Neutrophil (primary cell): ENCODE measurements at regions not wholly inside any gene's neighbourhood (a gene's known extent, or its start where the extent isn't known, plus 50 kb on each side); places are given as distances from the start of the nearest gene placed in this dataset.

Source experiments
- H3K27ac ChIP-seq: fragments of 200-600 bp; sonication (generic); 2 replicates; pipeline ENCODE4 v1.5.1; 2016; ENCODE audit warnings: mild to moderate bottlenecking, moderate library complexity
- H3K27me3 ChIP-seq: fragments of 200-600 bp; sonication (generic); 2 replicates; pipeline ENCODE4 v1.6.0; 2016; ENCODE audit warnings: mild to moderate bottlenecking
- H3K36me3 ChIP-seq: fragments of 200-600 bp; sonication (generic); 2 replicates; pipeline ENCODE4 v1.5.1; 2017
- H3K4me1 ChIP-seq, 2 experiments: fragments of 200-600 bp in 1 of 2; sonication (generic) in 1 of 2; 1 replicate in 1 of 2; 2 replicates in 1 of 2; pipeline versions ENCODE4 v1.5.1 to v1.6.1; 2013 to 2016; ENCODE audit warnings: low read depth in 1 of 2, low read length in 1 of 2, mild to moderate bottlenecking in 1 of 2, moderate library complexity in 1 of 2; ENCODE audit not compliant: control insufficient read depth in 1 of 2, insufficient read depth in 1 of 2
- H3K4me3 ChIP-seq, 2 experiments: fragments of 200-600 bp in 1 of 2; sonication (generic) in 1 of 2; 1 replicate in 1 of 2; 2 replicates in 1 of 2; pipeline ENCODE4 v1.5.1; 2013 to 2016; ENCODE audit warnings: low read depth in 1 of 2, low read length in 1 of 2, mild to moderate bottlenecking in 1 of 2, moderate library complexity in 1 of 2
- H3K9me3 ChIP-seq: fragments of 200-600 bp; sonication (generic); 2 replicates; pipeline ENCODE4 v1.5.1; 2016
- TF ChIP-seq, protein P1 (sequence below): fragments of 200-600 bp; sonication (generic); IDR thresholded peaks from 2 replicates; pipeline ENCODE4 v1.5.1; 2016; ENCODE audit warnings: antibody characterized with exemption

DNA sequence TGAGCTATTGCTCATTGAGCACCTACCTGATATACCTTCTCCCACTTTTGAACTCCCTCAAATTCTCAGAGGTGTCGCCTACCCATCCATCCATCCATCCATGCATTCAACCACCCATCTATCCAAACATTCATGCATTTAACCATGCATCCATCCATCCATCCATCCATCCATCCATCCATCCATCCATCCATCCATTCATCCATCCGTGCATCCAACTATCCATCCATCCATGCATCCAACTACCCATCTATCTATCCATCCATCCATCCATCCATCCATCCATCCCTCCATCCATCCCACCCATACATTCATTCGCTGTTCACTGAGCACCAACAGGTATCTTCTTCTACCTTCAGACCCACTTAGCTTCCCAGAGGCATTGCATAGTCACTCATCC is 342.8 kb downstream of the CTTN start:
- Histone ChIP-seq H3K27ac (no peak overlapping the region), H3K9me3 (no peaks in the 10 kb centered on the region), H3K4me3 (no peak overlapping the region), H3K36me3 (no peaks in the 10 kb centered on the region), H3K27me3 (peaks cover 8% of the 10 kb centered on the region), H3K4me1 (no peaks in the 10 kb centered on the region)
- TF ChIP-seq, protein P1, sequence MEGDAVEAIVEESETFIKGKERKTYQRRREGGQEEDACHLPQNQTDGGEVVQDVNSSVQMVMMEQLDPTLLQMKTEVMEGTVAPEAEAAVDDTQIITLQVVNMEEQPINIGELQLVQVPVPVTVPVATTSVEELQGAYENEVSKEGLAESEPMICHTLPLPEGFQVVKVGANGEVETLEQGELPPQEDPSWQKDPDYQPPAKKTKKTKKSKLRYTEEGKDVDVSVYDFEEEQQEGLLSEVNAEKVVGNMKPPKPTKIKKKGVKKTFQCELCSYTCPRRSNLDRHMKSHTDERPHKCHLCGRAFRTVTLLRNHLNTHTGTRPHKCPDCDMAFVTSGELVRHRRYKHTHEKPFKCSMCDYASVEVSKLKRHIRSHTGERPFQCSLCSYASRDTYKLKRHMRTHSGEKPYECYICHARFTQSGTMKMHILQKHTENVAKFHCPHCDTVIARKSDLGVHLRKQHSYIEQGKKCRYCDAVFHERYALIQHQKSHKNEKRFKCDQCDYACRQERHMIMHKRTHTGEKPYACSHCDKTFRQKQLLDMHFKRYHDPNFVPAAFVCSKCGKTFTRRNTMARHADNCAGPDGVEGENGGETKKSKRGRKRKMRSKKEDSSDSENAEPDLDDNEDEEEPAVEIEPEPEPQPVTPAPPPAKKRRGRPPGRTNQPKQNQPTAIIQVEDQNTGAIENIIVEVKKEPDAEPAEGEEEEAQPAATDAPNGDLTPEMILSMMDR, result no peak

DNA sequence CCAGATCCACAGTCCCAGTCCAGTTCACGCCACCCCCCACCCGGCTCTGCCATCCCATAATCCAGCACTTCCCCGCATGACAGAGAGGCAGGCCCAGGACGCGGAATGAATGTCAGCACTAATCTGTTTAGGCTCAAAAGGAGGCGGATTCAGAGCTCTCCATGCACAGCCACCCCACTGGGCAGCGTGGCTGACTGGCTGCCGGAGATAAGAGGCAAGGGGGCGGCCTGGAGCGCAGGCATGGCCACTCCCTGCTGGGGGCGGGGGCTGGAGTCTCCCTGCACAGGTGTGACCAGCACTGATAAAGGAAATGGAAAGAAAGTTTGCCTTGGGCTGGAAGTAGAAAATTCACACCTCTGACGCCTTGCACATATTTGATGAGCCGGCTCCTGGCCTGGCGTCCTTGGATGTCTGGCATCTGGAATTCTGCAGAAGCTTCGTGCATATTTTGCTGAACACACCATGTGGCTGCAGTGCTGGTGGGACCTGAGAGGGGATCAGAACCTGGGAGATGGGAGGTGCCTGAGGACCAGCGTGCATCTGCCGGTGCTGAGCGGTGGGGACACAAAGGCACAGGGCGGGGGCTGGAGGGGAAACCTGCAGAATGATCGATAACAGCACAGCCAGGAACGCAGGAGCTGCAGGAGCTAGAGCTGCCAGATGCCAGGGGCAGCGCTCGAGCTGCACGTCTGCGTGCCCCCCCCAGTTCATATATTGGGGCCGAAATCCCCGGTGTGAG is 344.4 kb downstream of the CTTN start:
- Histone ChIP-seq H3K36me3 (no peaks in the 10 kb centered on the region), H3K4me3 (no peak overlapping the region), H3K9me3 (no peaks in the 10 kb centered on the region), H3K27me3 (peaks cover 8% of the 10 kb centered on the region), H3K4me1 (no peaks in the 10 kb centered on the region), H3K27ac (no peak overlapping the region)
- TF ChIP-seq, protein P1, result no peak

DNA sequence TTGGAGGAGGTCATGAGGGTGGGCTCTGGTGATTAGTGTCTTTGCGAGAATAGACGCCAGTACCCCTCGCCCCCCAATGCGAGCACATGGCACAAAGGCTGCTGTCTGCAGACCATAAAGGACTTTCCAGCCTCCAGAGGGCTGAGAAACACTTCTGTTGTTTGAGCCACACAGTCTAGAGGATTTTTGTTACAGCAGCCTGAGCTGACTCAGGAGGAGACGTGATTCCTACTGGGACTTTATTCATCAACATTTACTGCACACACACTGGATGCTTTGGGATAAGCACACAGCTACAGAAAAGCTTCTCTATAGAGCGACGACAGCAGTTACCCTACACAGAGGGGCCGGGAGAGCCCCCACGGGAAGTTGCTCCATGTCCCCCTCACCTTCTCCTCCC is 345.0 kb downstream of the CTTN start:
- TF ChIP-seq, protein P1, result no peak
- Histone ChIP-seq H3K27me3 (peaks cover 8% of the 10 kb centered on the region), H3K27ac (no peak overlapping the region), H3K36me3 (no peaks in the 10 kb centered on the region), H3K9me3 (no peaks in the 10 kb centered on the region), H3K4me3 (no peak overlapping the region), H3K4me1 (no peaks in the 10 kb centered on the region)

DNA sequence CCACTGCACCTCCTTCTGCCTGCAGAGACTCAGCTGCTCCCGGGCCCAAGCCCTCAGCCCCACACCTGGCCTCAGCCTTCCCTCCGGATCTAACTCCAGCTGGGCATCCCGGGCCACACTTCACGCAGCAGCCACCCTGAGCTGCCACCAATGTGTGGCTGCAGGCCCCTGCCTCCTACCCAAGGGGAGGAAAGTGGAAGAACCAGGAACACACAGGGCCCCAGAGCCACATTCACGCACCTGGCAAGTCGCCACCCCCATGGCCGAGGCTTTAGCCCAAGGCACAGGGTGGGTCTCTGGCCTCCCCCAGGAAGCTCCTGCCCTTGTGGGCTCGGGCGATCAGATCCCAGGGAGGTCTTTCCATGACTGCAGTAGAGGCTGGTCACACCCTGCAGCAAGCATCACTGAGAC is 345.6 kb downstream of the CTTN start:
- Histone ChIP-seq H3K9me3 (no peaks in the 10 kb centered on the region), H3K27ac (no peak overlapping the region), H3K4me1 (no peaks in the 10 kb centered on the region), H3K4me3 (no peak overlapping the region), H3K27me3 (peaks cover 8% of the 10 kb centered on the region), H3K36me3 (no peaks in the 10 kb centered on the region)
- TF ChIP-seq, protein P1, result no peak

DNA sequence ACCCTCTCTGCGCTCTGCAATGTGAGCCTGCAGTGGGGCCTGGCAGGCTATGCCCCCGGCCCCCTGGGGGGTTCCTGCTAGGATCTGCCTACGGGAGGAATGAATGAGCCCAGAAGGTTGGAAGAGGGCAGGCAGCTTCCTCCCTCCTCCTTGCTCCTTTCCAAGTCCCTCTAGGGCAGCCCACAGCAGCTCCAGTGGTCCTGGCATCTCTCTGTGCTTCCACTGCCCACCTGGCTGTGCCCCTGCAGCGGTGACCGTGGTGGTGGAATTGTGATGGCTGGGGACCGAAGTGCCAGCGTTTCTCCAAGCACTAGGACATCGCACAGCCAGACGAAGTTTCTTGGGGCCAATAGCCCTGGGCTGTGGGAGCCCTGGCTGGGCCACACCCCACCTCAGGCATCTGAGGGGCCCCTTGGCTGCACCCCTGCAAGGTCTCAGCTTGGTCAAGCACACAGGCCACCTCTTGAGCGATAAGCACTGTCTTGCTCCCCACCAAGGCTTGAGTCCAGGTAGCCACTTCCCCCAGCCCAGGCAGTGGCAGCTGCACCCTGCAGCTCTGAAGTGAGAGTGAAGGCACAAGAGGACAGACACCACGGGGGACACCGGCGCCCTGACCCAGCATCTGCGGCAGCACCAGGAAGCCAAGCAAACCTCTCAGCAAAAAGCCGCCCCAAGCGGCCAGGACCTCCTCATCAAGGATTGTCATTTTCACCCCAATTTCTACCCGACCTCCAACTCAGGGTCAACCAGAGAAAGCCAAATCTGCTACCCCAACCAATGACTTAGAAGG is 346.3 kb downstream of the CTTN start:
- Histone ChIP-seq H3K9me3 (no peaks in the 10 kb centered on the region), H3K4me3 (no peak overlapping the region), H3K27ac (no peak overlapping the region), H3K36me3 (no peaks in the 10 kb centered on the region), H3K27me3 (peaks cover 8% of the 10 kb centered on the region), H3K4me1 (no peaks in the 10 kb centered on the region)
- TF ChIP-seq, protein P1, result no peak
